ENCODE measurements at regions not wholly inside any gene's neighbourhood (a gene's known extent, or its start where the extent isn't known, plus 50 kb on each side); places are given as distances from the start of the nearest gene placed in this dataset.
"Not testable (repeated sequence)": the region's sequence is repeated elsewhere in the genome, so short reads cannot be mapped to it uniquely, and the experiment has no call there.

DNA sequence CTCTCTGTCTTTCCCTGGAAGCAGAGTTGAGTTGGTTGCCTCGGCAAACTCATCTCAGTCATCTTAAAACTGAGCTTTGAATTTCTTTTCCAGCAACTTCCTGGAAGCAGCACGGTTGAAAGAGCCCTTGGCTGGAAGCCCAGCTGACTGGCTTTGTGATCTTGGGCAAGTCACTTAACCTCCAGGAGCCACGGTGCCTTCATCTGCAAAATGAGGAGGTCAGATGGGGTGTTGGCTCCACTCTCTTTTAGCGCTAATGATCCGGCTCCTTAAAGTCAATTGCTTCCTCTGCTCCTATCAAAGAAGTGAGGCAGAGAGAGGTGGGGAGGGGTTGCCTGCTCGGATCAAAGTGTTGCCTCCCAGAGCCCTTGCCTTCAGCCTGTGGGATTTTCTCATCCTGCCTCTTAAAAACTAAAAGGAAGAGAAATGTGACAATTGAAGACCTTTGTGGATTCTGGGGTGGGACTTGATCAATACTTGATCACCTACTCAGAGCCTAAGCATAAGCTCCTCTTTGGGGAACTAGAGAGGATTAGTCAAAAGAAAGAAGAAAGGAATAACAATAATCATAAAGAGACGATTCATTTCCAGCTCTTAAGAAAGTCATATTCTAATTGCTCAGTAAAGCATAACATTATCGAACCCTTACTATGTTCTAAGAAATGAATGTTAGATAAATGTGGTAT lies 86.6 kb downstream of the MYCN start:
- CTCF ChIA-PET = interaction anchor here (1.1 to 1.2 kb wide), 2 partner anchors 9 to 39 kb away, joined by 3 to 4 read pairs; no protein-coding TSS in a partner anchor
- DNase-seq (ENCODE audit: extremely low spot score) = no peak
- TF ChIP-seq, protein P1, sequence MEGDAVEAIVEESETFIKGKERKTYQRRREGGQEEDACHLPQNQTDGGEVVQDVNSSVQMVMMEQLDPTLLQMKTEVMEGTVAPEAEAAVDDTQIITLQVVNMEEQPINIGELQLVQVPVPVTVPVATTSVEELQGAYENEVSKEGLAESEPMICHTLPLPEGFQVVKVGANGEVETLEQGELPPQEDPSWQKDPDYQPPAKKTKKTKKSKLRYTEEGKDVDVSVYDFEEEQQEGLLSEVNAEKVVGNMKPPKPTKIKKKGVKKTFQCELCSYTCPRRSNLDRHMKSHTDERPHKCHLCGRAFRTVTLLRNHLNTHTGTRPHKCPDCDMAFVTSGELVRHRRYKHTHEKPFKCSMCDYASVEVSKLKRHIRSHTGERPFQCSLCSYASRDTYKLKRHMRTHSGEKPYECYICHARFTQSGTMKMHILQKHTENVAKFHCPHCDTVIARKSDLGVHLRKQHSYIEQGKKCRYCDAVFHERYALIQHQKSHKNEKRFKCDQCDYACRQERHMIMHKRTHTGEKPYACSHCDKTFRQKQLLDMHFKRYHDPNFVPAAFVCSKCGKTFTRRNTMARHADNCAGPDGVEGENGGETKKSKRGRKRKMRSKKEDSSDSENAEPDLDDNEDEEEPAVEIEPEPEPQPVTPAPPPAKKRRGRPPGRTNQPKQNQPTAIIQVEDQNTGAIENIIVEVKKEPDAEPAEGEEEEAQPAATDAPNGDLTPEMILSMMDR (IDR thresholded peaks at IDR 0.05; ENCODE audit: control extremely low read depth, extremely low read depth, low read depth, missing control alignments) = no peak
- POLR2A ChIA-PET = no interaction called here

DNA sequence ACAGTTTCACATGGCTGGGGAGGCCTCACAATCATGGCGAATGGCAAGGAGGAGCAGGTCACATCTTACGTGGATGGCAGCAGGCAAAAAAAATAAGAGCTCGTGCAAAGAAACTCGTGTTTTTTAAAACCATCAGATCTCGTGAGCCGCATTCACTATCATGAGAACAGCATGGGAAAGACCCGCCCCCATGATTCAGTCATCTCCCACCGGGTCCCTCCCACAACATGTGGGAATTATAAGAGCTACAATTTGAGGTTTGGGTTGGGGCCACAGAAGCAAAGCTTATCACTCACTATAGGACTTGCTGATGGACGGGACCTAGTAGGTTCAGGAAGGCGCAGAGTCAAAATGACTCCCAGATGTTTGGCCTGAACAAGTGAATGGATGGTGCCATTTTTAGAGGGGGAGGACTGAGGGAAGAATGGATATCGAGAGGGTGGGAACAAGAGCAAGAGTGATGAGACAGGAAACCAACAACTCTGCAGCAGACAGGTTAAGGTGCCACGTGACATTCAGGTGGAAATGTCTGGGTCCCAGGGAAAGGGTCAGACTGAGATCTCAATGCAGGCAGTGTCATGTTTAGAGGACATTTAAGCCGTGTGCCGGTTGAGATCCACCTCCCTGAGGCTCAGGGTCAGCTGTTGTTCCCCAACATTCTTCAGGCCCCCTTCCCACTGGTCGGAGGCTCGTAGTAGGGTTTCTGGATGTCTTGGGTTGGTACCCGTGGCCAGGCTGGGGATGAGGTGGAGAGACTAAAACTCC lies 85.7 kb downstream of the MYCN start:
- ChIA-PET POLR2A (no interaction called here), CTCF (interaction anchor here (0.9 to 1.2 kb wide), 3 partner anchors 9 to 40 kb away, joined by 3 to 4 read pairs (median 3); no protein-coding TSS in a partner anchor)
- TF ChIP-seq, protein P1 (IDR thresholded peaks at IDR 0.05; ENCODE audit: control extremely low read depth, extremely low read depth, low read depth, missing control alignments) = no peak
- DNase-seq (ENCODE audit: extremely low spot score) = no peak

DNA sequence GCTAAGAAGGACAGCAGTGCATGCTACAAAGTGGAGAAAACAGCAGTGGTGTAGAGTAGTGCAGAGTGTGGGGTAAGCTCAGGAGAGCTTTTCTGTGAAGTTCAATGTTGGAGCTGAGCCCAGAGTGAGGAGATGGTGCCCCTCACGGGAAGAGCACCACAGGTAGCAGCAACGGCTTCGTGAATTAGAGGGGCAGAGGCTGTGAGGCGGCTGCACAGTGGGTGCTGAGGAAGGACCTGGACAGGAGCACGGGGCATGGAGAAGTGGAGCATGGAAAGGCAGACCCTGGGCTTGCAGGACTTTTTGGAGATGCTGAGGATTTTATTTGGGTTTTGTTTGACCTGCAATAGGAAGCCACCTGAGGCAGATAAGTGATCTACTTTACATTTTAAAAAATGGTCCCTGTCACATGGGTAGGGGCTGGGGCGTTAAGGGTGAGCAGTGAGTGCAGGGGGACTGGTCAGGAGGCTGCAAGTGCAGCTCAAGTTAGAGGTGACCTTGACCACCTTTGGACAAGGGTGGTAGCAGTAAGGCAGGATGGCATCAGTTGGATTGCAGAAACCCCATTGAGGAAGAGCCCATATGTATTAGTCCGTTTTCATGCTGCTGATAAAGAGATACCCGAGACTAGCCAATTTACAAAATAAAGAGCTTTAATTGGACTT lies 85.0 kb downstream of the MYCN start:
- CTCF ChIA-PET = interaction anchor here (0.9 kb wide), 1 partner anchor 9 kb away, joined by 3 read pairs; no protein-coding TSS in a partner anchor
- DNase-seq (ENCODE audit: extremely low spot score) = no peak
- TF ChIP-seq, protein P1 (IDR thresholded peaks at IDR 0.05; ENCODE audit: control extremely low read depth, extremely low read depth, low read depth, missing control alignments) = no peak
- POLR2A ChIA-PET = no interaction called here

DNA sequence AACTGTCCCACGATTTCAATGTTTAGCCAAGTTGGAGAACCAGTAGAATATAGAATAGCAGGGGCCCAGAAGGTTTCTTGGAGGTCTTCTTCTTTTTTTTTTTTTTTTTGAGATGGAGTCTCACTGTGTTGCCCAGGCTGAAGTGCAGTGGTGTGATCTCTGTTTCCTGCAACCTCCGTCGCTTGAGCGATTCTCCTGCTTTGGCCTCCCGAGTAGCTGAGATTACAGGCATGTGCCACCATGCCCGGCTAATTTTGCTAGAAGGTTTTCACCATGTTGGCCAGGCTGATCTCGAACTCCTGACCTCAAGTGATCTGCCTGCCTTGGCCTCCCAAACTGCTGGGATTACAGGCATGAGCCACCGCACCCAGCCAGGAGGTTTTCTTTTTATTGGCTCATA lies 84.3 kb downstream of the MYCN start:
- DNase-seq (ENCODE audit: extremely low spot score); POLR2A ChIA-PET: not testable (repeated sequence)
- CTCF ChIA-PET = interaction anchor here (1.3 to 1.6 kb wide), 2 partner anchors 11 to 18 kb away, joined by 4 to 5 read pairs; no protein-coding TSS in a partner anchor

DNA sequence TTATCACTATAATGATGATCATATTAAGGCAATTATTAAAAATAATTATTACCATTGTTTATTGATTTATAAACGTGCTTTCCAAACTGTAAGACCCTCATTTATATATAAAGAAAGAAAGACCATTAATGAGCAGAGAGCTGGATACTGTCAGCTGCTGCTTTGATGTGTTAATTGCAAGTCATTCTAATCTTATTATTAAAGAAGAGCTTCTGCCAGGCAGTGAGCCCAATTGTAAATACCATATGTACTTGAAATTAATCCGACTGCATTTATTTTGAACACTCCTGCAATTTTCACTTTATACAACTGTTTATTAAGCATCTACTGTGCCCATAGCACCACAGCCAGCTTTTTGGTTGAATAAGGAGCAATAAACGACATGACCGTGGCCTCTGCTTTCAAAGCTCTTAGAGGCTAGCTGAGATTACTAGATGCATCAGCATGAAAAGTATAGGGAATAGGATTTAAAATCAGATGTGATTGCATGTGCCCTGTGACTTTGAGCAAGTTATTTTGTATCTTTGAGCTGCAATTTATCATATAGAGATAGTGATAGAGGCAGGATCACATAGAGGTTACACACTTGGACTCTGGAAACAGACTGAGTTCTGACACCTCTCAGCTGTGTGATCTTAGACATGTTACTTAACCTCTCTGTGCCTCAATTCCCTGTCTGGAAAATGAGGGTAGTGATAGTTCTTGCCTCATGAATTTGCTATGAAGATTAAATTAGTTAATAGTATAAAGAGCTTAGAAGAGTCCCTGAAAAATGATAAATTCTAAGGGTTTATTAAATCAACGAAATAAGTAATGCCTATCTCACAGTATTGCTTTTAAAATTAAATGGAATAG lies 83.4 kb downstream of the MYCN start:
- TF ChIP-seq, protein P1 (IDR thresholded peaks at IDR 0.05; ENCODE audit: control extremely low read depth, extremely low read depth, low read depth, missing control alignments) = no peak
- no peak for DNase-seq (ENCODE audit: extremely low spot score)
- ChIA-PET CTCF (interaction anchor here (1.3 to 1.6 kb wide), 2 partner anchors 12 to 17 kb away, joined by 4 to 5 read pairs; no protein-coding TSS in a partner anchor), POLR2A (no interaction called here)

DNA sequence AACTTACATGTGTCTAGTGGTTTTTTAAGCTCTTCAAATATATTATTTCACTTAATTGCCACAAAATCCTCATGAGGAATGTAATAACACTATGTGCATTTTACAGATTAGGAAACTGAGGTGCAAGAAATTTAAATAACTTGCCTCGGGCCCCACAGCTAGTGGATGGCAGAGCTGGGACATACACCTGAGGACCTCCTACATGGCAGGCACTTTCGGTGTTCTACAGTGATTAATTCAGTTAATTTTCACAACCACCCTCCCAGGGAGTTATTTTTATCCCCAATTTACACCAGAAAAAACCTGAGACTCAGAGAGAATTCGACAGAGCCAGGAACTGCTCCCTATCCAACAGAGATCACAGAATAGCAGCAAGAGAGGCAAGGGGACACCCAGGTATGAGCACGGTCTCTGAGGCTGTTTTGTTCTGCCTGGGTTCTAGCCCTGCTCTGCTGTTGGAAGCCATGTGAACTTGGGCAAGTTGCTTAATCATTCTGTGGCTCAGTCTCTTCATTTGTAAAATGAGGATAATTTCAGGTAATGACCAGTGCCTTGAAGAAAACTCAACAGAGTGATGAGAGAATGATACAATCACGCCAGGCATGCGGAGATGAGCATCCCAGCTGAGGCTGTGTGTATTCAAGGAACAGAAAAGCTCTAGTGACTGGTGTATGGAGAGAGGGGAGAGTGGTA lies 82.3 kb downstream of the MYCN start:
- ChIA-PET POLR2A (no interaction called here), CTCF (interaction anchor here (1.6 kb wide), 1 partner anchor 13 kb away, joined by 5 read pairs; no protein-coding TSS in a partner anchor)
- no peak for DNase-seq (ENCODE audit: extremely low spot score)
- TF ChIP-seq, protein P1 (IDR thresholded peaks at IDR 0.05; ENCODE audit: control extremely low read depth, extremely low read depth, low read depth, missing control alignments) = no peak

Data from GM10248 (cell line).